ENCODE measurements at regions not wholly inside any gene's neighbourhood (a gene's known extent, or its start where the extent isn't known, plus 50 kb on each side); places are given as distances from the start of the nearest gene placed in this dataset.

GRCh38 chr11:33579101-33579500, 121.5 kb downstream of the C11orf91 start:
- H3K4me1 ChIP-seq = no peaks in the 10 kb centered on the region
- no peak for TF ChIP-seq EP300 (IDR thresholded peaks at IDR 0.05)
- H3K27me3 ChIP-seq = peaks cover 0 to 33% (median 3%) of the 10 kb centered on the region in 3 donors
- intact Hi-C loops (cut with DNase I; ENCODE audit: low total_unique reads) = no loop called here
- H3K4me3 ChIP-seq = no peak overlapping the region
- 91 to 97% (median 97%) methylated on average over 4 of the region's 4 CpGs for WGBS, 5 donors
- DNase-seq = no peak
- no peak overlapping the region for H3K27ac ChIP-seq
- no peaks in the 10 kb centered on the region for H3K36me3 ChIP-seq
- H3K9me3 ChIP-seq = no peaks in the 10 kb centered on the region

GRCh38 chr11:33577204-33577603, 123.4 kb downstream of the C11orf91 start:
- H3K9me3 ChIP-seq = peaks cover 0 to 9% (median 4%) of the 10 kb centered on the region in 4 donors
- DNase-seq = no peak
- H3K4me3 ChIP-seq = no peak overlapping the region
- no peaks in the 10 kb centered on the region for H3K4me1 ChIP-seq
- 83 to 91% (median 88%) methylated on average over 6 of the region's 6 CpGs for WGBS, 5 donors
- H3K27ac ChIP-seq = no peak overlapping the region
- H3K36me3 ChIP-seq = no peaks in the 10 kb centered on the region
- TF ChIP-seq POLR2A (IDR thresholded peaks at IDR 0.05) (no peak), EP300 (IDR thresholded peaks at IDR 0.05) (no peak), CTCF (IDR thresholded peaks at IDR 0.05) (no peak), POLR2AphosphoS5 (IDR thresholded peaks at IDR 0.05) (no peak)
- peaks cover 0 to 33% (median 3%) of the 10 kb centered on the region in 3 donors for H3K27me3 ChIP-seq
- intact Hi-C loops (cut with DNase I; ENCODE audit: low total_unique reads) = no loop called here

- intact Hi-C loops (cut with DNase I; ENCODE audit: low total_unique reads) = no loop called here
- WGBS, 5 donors = 60 to 72% (median 68%) methylated on average over 5 of the region's 5 CpGs
- no peak for DNase-seq
- TF ChIP-seq POLR2AphosphoS5 (IDR thresholded peaks at IDR 0.05) = no peak
- no peak for TF ChIP-seq CTCF (IDR thresholded peaks at IDR 0.05)
- no peak for TF ChIP-seq EP300 (IDR thresholded peaks at IDR 0.05)
- TF ChIP-seq POLR2A (IDR thresholded peaks at IDR 0.05) = no peak
- Histone ChIP-seq H3K36me3 (no peaks in the 10 kb centered on the region), H3K4me3 (no peak overlapping the region), H3K4me1 (no peaks in the 10 kb centered on the region), H3K27me3 (peaks cover 0 to 33% (median 3%) of the 10 kb centered on the region in 3 donors), H3K27ac (no peak overlapping the region), H3K9me3 (peaks cover 0 to 9% (median 4%) of the 10 kb centered on the region in 4 donors)
Observed at GRCh38 chr11:33575311-33575710, 125.3 kb downstream of the C11orf91 start.

- Histone ChIP-seq H3K9me3 (peaks cover 0 to 9% (median 4%) of the 10 kb centered on the region in 4 donors), H3K4me3 (no peak overlapping the region), H3K27ac (no peak overlapping the region), H3K4me1 (no peaks in the 10 kb centered on the region), H3K27me3 (peaks cover 0 to 29% (median 3%) of the 10 kb centered on the region in 3 donors), H3K36me3 (no peaks in the 10 kb centered on the region)
- no peak for DNase-seq
- intact Hi-C loops (cut with DNase I; ENCODE audit: low total_unique reads) = no loop called here
- WGBS, 5 donors = 75 to 88% (median 86%) methylated on average over 7 of the region's 7 CpGs
- TF ChIP-seq POLR2AphosphoS5 (IDR thresholded peaks at IDR 0.05) = no peak
- no peak for TF ChIP-seq POLR2A (IDR thresholded peaks at IDR 0.05)
- no peak for TF ChIP-seq EP300 (IDR thresholded peaks at IDR 0.05)
Observed at GRCh38 chr11:33574331-33574730, 126.3 kb downstream of the C11orf91 start.

GRCh38 chr11:33569333-33569732, 131.3 kb downstream of the C11orf91 start:
- WGBS, 5 donors = 77 to 85% (median 81%) methylated on average over 4 of the region's 4 CpGs
- no peaks in the 10 kb centered on the region for H3K4me1 ChIP-seq
- intact Hi-C loops (cut with DNase I; ENCODE audit: low total_unique reads) = no loop called here
- no peak for TF ChIP-seq EP300 (IDR thresholded peaks at IDR 0.05)
- no peak for TF ChIP-seq POLR2A (IDR thresholded peaks at IDR 0.05)
- H3K36me3 ChIP-seq = no peaks in the 10 kb centered on the region
- no peak overlapping the region for H3K4me3 ChIP-seq
- peaks cover 0 to 4% (median 0%) of the 10 kb centered on the region in 3 donors for H3K27me3 ChIP-seq
- peaks cover 0 to 9% (median 4%) of the 10 kb centered on the region in 4 donors for H3K9me3 ChIP-seq
- H3K27ac ChIP-seq = no peak overlapping the region
- DNase-seq = no peak

- no peak overlapping the region for H3K27ac ChIP-seq
- DNase-seq = no peak
- no peak for TF ChIP-seq POLR2A (IDR thresholded peaks at IDR 0.05)
- no peak for TF ChIP-seq POLR2AphosphoS5 (IDR thresholded peaks at IDR 0.05)
- TF ChIP-seq CTCF (IDR thresholded peaks at IDR 0.05) = no peak
- no peak for TF ChIP-seq EP300 (IDR thresholded peaks at IDR 0.05)
Observed at GRCh38 chr11:33567004-33567403, 133.6 kb downstream of the C11orf91 start.

More at GRCh38 chr11:33567004-33567403, 133.6 kb downstream of the C11orf91 start:
- Histone ChIP-seq H3K9me3 (no peaks in the 10 kb centered on the region), H3K4me1 (no peaks in the 10 kb centered on the region), H3K27me3 (peaks cover 0 to 4% (median 0%) of the 10 kb centered on the region in 3 donors), H3K4me3 (no peak overlapping the region), H3K36me3 (no peaks in the 10 kb centered on the region)
- intact Hi-C loops (cut with DNase I; ENCODE audit: low total_unique reads) = no loop called here
- WGBS, 5 donors = 86 to 96% (median 95%) methylated on average over 1 of the region's 1 CpG
